ENCODE measurements at regions not wholly inside any gene's neighbourhood (a gene's known extent, or its start where the extent isn't known, plus 50 kb on each side); places are given as distances from the start of the nearest gene placed in this dataset.
"Not testable (repeated sequence)": the region's sequence is repeated elsewhere in the genome, so short reads cannot be mapped to it uniquely, and the experiment has no call there.

DNA sequence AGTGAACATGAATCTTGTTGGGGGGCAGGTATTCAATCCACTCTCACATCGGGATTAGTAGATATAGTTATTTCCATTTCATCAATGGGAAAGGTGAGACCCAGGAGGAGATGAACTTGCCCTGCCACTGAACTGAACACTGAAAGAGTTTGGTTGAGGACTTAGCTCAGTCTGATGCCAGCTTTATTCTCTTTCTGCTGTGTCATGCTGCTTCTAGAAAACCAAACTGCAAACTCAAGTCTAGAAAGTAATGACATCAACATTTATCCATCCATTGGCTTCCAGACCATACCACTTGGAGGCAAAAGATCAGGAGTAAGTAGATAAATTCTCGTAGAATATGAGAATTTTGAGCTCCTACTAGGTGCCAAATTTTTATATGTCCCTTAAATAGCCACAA is 288.0 kb upstream of the CTNNB1 start:
- intact Hi-C loops (cut with DNase I): no loop called here
- no peak for DNase-seq (ENCODE audit: low spot score)

DNA sequence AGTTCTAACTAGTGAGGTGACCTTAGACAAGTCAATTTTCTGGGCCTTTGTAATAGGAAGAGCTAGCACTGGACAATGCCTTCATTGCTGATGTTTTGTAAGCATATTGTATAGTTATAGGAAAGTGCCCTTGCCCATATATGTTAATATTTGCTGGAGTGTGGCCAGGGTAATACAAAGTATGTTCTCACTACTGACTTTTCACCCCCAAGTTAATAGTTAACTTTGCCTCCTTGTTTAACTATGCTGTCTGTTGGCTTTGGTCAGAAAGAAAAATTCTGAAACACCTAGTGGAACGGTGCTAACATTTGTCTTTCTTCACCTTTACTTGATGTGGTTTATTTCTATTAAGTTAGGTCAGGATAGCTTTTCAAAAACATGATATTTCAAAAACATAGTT is 287.4 kb upstream of the CTNNB1 start:
- no peak for DNase-seq (ENCODE audit: low spot score)
- intact Hi-C loops (cut with DNase I): no loop called here

DNA sequence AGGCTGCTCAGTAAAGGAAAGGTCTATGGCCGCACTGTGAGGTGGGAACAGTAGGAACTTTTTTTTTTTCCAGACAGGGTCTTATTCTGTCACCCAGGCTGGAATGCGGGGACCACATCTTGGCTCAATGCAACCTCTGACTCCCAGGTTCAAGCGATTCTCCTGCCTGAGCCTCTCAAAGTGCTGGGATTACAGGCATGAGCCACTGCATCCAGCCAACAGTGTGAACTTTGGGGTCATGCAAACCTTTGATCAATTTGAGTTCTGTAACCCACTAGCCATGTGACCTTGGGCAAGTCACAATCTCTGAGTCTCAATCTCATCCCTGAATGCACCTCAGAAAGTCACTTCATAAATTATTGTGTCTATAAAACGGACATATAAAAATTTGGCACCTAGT is 286.8 kb upstream of the CTNNB1 start:
- intact Hi-C loops (cut with DNase I): no loop called here
- no peak for DNase-seq (ENCODE audit: low spot score)

DNA sequence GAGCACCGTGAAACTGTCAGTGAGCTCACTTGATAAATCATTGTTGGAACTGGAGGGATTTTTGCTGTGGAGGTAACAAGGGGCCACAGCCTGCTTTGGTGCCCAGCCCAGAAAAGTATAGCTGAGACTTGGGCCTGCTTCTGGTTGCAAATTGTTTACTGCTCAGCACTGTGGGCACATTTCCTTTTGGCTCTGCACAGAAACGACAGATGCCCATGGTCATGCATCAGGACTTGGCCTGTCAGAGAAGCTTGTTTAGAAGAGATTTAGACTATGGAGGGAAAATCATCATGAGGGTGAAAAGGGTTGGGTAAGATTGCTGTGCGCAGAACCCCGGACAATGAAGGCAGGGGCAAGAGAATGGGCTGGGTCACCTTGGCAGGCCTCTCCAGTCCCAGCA is 286.1 kb upstream of the CTNNB1 start:
- no peak for DNase-seq (ENCODE audit: low spot score)

DNA sequence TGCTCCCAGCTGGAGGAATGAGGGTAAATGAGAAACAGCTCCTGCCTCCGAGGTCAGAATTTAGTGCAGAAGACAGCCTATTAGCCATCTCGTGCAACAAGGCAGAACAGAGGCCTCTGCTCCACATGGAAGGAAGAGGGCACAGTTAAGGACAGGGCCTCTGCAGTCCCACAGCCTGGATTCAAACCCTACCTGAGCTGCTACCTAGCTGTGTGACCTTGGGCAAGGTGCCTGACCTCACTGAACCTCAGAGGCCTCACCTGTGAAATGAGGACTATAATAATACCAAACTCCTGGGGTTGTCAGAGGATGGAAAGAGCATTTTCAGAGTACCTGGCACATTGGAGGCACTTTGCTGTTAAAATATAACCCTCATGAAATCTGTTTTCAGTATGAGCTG is 285.7 kb upstream of the CTNNB1 start:
- intact Hi-C loops (cut with DNase I): no loop called here
- DNase-seq (ENCODE audit: low spot score): no peak

More for the DNA sequence above, 286.1 kb upstream of the CTNNB1 start:
- intact Hi-C loops (cut with DNase I): no loop called here

DNA sequence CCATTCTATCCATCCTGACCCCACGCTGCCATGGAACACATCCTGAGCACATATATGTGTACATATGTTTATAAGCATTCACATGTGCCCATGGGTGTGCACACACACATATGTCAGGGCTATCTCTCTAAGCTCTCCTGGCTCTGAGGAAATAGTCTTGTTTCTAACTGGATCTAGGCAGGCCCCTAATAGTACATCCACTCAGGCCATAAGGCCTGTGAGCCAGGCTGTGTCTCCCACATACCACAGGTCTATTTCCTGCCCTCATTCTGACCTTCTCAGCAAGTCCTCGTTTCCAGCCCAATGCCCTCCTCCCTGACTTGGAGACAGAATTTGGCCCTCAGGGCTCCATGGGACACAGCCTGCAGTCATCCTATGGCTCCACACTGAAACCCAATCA is 284.8 kb upstream of the CTNNB1 start:
- DNase-seq (ENCODE audit: low spot score): no peak
- intact Hi-C loops (cut with DNase I): no loop called here

DNA sequence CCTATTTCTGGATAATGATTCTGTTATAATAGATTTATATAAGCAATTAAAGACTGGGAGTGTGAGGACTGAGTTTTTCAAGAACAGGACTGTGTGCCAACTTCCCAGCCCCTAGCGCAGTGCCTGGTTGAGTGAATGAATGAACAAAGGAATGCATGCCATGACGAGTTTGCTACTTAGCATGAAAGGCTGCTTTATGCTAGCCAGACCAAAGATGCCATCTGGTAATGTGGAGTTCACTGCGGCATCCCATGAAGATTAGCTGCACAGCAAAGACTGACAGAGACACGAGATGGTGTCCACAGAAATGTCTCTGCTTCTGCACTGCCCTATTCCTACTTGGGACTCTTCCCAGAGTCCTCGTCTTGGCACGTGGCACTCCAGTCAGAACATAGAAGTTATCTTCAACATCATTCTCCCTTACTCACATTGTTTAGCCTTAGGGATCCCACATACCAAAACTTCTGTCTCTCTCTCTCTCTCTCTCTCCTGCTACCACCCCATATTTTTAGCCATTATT is 283.9 kb upstream of the CTNNB1 start:
- intact Hi-C loops (cut with DNase I): no loop called here
- no peak for DNase-seq (ENCODE audit: low spot score)

DNA sequence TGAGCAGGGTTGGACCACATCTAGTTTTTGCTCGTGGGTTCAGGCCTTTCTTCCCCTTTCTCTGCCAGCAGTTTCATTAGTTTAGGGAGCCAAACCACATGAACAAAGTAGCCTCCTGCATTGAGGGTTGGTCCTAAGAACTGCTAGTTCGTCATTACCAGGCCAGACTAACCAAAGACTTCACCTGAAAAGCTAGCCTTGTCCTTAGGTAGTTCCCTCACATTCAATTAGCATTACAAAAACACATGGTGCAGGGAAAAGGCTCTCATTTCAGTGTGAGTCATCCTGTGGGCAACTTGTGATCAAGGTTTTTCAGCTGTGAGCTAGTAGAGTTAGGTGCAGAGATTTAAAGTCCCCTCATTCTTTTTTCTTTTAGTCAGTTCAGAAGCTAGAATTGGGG is 279.3 kb upstream of the CTNNB1 start:
- no peak for DNase-seq (ENCODE audit: low spot score)
- intact Hi-C loops (cut with DNase I): no loop called here

DNA sequence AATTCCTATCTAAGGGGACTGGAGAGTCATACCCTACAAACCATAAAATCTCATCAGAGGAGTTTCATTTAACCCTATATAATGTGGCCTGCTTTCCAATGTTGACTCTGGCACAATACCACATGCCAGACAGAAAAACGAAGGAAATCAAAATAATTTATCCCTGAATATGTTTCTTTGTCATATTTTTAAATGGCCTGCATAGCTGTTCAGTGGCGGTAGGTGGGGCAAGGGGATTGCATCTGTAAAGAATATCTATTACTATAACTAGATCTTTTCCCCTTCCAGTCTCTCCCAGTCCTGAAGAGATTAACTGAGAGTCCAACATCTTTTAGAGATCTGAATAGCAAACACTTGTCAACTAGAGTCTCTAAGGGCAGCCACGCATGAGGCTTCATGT is 278.1 kb upstream of the CTNNB1 start:
- intact Hi-C loops (cut with DNase I): no loop called here

DNA sequence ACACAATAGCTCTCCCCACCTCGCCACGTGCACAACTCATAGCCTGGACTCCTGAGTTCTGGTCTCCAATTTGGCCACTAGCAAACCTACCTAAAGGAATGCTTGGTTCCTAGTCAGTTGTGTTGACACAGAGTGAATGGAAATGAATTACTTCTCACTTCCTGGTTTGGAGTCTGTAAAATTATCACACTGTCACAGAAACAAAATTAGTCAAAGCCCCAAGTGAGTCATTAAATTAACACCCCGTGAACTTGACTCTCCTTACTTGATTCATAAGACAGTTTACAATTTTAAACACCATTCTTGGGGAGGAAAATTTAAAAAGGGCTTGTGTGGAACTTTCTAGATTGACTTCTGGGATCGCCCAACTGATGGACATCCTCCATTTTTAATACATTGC is 276.2 kb upstream of the CTNNB1 start:
- no peak for DNase-seq (ENCODE audit: low spot score)
- intact Hi-C loops (cut with DNase I): no loop called here

More for the DNA sequence above, 278.1 kb upstream of the CTNNB1 start:
- no peak for DNase-seq (ENCODE audit: low spot score)

DNA sequence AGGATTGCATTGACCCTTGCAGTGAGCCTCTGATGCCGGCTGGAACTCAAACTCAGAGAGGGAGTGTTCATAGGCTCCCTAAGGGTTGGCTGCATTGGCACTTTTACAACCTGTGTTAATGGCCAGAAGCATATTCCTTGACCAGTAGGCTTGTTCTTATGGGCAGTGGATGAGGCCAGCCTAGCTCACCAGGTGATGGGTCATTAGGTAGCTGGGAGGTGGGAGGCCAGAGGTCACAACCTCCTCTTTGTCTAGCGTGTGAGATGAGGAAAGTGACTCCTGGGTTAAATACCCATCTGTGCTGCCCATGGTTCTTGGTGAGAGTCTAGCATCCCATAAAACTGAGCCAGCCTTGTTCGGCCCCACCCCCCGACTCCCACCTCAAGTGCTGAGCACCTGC is 275.7 kb upstream of the CTNNB1 start:
- intact Hi-C loops (cut with DNase I): no loop called here
- no peak for DNase-seq (ENCODE audit: low spot score)

DNA sequence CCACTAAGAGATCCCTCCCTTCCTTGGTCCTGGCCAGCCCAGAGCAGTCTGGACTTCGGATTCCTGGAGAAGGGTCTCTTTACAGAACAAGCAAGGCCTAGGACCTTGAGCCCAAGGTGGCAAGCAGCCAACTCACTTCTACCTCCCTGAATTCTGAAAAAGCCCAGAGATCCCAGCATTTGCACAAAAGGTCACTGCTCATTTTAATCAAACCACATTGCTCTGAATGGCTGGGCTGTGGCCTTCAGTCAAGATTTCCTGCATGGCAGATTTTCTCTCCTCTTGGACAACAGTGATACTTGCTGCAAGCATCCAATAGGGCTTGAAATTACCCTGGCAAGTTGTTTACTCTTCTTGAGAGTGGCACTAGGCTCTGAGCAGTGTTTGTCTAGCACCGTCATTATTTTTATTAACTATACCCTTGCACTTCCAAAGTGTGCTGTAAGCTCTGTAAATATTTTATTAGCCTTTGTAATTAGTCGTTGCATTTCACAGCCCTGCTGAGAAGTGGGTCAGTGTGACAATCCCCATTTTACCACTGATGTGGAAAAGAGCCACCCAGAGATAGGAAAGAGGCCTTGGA is 274.7 kb upstream of the CTNNB1 start:
- intact Hi-C loops (cut with DNase I): no loop called here
- DNase-seq (ENCODE audit: low spot score): no peak

DNA sequence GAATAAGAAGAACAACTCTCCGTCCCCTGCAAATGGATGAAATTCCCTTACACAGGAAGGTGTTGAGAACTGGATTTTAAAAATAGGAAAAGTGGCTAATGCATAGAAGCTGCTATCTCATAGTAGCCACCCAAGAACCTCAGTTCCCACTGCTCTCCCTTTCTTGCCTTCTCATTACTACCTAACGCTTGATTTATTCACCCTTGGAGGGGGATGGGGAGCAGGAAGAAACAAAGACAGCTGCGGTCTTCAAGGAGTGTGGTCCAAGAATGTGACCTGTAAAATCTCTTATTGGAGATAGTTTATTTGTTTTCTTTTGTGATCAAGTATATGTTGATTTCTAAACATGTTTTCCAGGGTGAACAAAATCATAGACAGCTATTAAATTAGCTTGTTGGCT is 274.1 kb upstream of the CTNNB1 start:
- DNase-seq (ENCODE audit: low spot score): no peak
- intact Hi-C loops (cut with DNase I): no loop called here

DNA sequence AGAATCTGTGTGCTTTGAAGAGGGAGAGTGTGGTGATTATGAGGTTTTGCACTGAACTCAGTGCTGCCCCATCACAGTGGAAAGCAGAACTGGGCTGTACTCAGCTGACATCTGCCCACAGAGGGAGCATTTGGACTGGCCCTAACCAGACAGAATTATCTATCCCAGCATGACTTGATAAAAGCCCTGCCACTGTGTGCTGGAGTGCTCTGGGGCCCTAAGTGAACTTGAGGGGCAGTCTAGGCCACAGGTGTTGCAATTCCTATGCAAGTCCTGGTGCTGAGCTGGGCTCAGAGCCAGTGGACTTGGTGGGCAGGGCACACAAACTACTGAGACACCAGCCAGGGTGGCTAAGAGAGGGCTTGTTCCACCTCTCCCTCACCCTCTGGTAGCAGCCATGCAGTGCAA is 269.2 kb upstream of the CTNNB1 start:
- intact Hi-C loops (cut with DNase I): no loop called here

DNA sequence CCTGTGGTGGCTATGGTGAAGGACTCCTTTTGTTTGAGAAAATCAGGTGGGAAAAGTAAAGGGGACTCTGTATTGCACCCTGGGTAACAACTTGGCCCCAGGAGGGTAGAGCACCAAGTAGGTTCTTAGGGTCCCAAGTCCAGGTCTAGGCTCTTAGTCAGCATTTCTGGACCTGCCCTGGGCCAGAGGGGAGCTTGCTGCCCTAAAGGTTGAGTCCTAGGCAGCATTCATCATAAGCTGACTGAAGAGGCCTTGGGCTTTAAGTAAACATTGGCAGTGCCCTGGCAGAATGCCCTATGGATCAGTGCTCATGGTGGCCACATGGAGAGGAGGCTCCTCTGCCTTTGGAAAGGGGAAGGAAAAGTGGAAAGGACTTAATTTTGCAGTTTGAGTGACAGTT is 268.5 kb upstream of the CTNNB1 start:
- no peak for DNase-seq (ENCODE audit: low spot score)
- intact Hi-C loops (cut with DNase I): no loop called here

More for the DNA sequence above, 269.2 kb upstream of the CTNNB1 start:
- no peak for DNase-seq (ENCODE audit: low spot score)

DNA sequence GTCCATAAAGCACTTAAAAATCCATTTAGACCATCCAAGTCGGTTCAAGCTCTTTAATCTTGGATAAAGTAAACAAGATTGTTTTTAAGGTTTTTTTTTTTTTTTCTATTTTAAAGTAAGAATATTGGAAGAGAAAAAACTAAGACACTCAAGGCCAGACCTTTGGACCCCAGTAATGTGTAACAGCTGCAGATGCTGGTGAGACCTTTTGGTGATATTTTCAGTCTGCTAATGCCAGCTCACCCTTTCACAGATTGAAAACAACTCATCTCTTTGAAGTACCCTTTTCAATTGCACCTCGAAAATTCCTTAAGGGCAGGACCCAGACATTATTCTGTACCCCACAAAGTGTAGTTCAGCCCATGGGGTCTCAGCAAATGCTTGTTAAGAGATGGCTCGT is 260.7 kb upstream of the CTNNB1 start:
- no peak for DNase-seq (ENCODE audit: low spot score)
- intact Hi-C loops (cut with DNase I): no loop called here

DNA sequence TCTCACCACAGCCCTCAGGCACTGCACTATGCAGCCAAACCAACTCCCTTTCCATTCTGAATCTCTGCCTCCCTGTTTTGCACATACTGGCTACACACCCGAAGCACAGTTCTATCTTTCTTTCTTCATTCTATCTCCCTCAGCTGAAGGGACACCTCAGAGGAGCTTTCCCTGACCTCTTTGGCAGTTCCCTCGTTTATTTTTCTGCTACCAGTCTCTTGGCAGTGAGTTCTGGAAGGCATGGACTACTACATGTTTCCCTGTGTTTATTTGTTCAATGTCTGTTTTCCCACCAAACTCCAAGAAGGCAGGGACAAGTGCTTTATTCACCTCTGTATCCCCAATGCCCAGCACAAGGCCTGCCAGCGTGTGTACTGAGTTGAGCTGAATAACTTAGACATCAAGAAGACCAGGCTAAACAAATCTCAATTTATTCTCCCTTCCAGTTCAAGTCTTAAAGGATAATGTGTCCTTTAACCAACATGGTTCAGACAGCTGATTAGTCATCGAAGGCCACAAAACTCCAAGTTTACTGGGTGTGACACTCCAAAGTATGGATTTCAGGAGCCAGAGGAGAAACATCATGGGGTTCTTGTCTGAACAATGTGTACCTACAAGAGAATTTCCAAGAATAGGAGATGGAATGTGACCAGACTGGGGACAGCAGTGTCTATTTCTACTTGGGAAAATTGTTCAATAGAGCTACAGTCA is 260.1 kb upstream of the CTNNB1 start:
- DNase-seq (ENCODE audit: low spot score): no peak
- intact Hi-C loops (cut with DNase I): no loop called here

DNA sequence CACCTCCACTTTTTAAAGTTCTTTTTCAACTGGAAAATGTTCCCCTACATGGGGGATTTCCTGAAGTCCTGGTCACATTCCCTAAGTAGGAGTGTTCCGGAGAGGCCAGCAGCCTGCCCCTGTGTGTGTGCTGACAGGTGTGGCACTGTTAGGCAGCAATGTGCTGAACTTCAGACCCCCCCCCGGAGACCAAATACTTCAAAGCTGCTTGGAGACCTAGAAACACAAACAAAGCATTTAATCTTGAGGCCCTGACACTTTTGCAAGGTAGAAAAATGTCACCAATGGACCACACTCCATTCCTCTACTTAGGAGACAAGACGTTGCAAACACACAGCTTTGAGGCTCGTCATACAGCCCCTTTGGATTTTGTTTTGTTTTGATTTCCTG is 259.6 kb upstream of the CTNNB1 start:
- intact Hi-C loops (cut with DNase I): no loop called here

DNA sequence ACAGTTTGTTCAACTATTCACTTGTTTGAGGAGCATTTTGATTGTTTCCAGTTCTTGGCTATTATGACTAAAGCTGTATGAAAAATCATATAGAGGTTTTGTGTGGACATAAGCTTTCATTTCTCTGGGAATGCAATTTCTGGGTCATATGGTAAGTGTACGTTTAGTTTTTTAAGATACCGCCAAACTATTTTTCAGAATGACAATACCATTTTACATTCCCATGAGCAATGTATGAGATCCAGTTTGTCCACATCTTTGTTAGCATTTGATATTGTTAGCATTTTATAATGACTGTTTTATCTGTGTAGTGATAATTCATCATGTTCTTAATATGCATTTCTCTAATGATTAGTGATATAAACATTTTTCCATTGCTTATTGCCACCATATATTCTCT is 258.7 kb upstream of the CTNNB1 start:
- DNase-seq (ENCODE audit: low spot score): no peak
- intact Hi-C loops (cut with DNase I): no loop called here

More for the DNA sequence above, 259.6 kb upstream of the CTNNB1 start:
- no peak for DNase-seq (ENCODE audit: low spot score)

DNA sequence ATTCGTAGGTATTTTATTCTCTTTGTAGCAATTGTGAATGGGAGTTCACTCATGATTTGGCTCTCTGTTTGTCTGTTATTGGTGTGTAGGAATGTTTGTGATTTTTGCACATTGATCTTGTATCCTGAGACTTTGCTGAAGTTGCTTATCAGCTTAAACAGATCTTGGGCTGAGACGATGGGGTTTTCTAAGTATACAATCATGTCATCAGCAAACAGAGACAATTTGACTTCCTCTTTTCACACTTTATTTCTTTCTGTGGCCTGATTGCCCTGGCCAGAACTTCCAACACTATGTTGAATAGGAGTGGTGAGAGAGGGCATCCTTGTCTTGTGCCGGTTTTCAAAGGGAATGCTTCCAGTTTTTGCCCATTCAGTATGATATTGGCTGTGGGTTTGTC is 252.3 kb upstream of the CTNNB1 start:
- DNase-seq (ENCODE audit: low spot score); intact Hi-C loops (cut with DNase I): not testable (repeated sequence)

DNA sequence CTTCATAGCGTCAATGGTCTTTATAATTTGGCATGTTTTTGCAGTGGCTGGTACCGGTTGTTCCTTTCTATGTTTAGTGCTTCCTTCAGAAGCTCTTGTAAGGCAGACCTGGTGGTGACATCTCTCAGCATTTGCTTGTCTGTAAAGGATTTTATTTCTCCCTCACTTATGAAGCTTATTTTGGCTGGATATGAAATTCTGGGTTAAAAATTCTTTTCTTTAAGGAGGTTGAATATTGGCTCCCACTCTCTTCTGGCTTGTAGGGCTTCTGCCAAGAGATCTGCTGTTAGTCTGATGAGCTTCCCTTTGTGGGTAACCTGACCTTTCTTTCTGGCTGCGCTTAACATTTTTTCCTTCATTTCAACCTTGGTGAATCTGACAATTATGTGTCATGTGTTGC is 250.0 kb upstream of the CTNNB1 start:
- intact Hi-C loops (cut with DNase I); DNase-seq (ENCODE audit: low spot score): not testable (repeated sequence)
